ENCODE measurements at regions not wholly inside any gene's neighbourhood (a gene's known extent, or its start where the extent isn't known, plus 50 kb on each side); places are given as distances from the start of the nearest gene placed in this dataset.
"Not testable (repeated sequence)": the region's sequence is repeated elsewhere in the genome, so short reads cannot be mapped to it uniquely, and the experiment has no call there.

DNA sequence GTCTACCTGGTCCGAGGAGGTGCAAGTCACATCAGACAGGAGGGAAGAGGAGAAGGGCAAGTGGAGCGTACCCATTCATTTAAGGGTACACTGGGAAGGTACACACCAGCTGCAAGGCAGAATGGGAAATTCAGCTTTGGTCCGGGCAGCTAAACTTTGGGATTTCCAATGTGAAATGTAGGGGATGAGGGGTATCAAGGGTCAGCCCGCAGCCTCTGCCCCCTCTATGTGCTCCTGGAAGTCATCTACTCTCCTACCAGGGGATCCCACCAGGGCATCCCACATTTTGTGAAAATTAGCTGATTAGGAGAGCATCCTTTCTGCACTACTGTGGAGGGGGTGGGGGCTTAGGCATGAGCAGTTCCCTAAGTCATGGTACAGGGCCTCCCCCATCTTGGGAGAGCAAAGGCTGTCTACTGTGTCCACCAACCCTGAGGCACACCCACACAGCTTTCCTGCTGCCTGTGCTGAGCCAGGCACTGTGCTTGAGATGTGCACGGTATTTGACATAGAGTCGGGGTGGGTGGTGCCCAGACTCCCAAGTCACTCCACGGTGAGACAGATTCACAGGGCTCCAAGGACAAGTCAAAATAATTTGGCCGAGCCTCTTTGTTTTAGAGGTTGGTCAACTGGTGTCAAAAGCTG is 189.1 kb upstream of the SULF2 start:
- TF ChIP-seq CTCF (IDR thresholded peaks at IDR 0.05), result no peak
- TF ChIP-seq POLR2A (IDR thresholded peaks at IDR 0.05), result no peak
- no peaks in the 10 kb centered on the region for H3K27me3 ChIP-seq
- WGBS, 2 donors, result 83 to 100% methylated on average over 2 to 6 of the region's 8 CpGs
- DNase-seq, result no peak
- H3K4me3 ChIP-seq, result no peak overlapping the region
- intact Hi-C loops (cut with DNase I), result no loop called here
- no peaks in the 10 kb centered on the region for H3K36me3 ChIP-seq
- H3K27ac ChIP-seq, result peak overlapping the region in 3 of 4 donors; percentile 38 to 58 (median 52)
- peaks cover 10 to 42% (median 15%) of the 10 kb centered on the region in 3 donors for H3K4me1 ChIP-seq
- no peaks in the 10 kb centered on the region for H3K9me3 ChIP-seq

DNA sequence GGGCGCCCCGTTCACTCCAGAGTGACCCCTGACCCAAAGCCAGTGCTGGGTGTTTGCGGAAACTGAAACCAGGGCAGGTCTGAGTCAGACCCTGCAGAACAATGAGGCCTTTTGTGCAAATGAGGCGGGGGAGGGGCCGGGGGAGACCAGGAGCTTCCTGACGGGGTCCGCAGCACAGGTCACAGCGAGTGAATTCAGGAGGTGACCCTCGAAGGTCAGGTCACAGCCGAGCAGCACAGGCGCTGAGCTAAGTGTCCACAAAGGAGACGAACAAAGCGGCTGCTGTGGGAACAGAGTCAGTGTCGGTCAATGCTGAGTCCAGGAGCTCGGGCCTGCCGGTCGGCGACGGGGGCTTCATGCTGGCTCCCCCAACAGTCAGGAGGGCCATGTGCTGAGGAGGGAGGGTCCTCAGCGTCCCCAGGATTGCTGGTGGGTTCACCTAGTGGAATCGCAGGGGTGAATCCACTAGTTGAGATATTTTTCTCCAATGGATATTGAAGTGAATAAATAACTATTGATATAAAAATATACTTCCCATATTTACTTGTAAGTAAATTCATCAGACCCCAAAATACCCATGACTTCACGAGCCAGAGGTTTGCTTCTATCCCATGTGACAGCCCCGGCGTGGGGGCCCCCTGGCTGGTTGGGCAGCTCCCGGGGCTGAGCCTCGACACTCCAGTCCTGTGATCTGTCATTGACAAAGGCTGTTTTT is 188.4 kb upstream of the SULF2 start:
- Histone ChIP-seq H3K36me3 (no peaks in the 10 kb centered on the region), H3K4me3 (no peak overlapping the region), H3K4me1 (peaks cover 10 to 35% (median 15%) of the 10 kb centered on the region in 3 donors), H3K27ac (peak overlapping the region in 3 of 4 donors; percentile 38 to 58 (median 52)), H3K27me3 (no peaks in the 10 kb centered on the region), H3K9me3 (no peaks in the 10 kb centered on the region)
- intact Hi-C loops (cut with DNase I), result no loop called here
- WGBS, 2 donors, result 76 to 83% methylated on average over 10 to 17 of the region's 26 CpGs
- TF ChIP-seq POLR2A (IDR thresholded peaks at IDR 0.05) (no peak), CTCF (IDR thresholded peaks at IDR 0.05) (no peak)
- no peak for DNase-seq

DNA sequence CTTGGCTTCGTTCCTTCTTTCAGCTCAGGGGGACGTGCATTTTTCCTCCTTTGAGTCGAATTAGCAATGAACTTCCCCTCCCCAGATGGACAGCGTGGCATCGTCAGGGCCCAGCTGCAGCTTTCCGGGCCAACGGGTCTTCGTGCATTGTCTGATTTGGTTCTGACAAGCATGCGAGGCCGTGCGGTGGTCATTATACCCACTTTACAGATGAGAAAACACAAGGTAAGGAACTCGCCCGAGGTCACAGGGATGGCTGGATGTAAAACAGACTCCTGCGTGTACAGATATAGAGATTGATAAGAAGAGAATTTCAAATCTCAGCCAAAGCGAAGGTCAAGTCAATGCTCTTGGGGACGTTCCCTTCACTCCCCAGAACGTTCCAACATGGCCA is 187.6 kb upstream of the SULF2 start:
- WGBS, 2 donors, result 72 to 81% methylated on average over 5 to 17 of the region's 17 CpGs
- no peaks in the 10 kb centered on the region for H3K9me3 ChIP-seq
- peak overlapping the region in 3 of 4 donors; percentile 24 to 66 (median 53) for H3K27ac ChIP-seq
- H3K4me1 ChIP-seq, result peaks cover 10 to 31% (median 15%) of the 10 kb centered on the region in 3 donors
- TF ChIP-seq POLR2A (IDR thresholded peaks at IDR 0.05) (no peak), CTCF (IDR thresholded peaks at IDR 0.05) (no peak)
- H3K27me3 ChIP-seq, result no peaks in the 10 kb centered on the region
- DNase-seq, result no peak
- H3K4me3 ChIP-seq, result no peak overlapping the region
- no peaks in the 10 kb centered on the region for H3K36me3 ChIP-seq
- intact Hi-C loops (cut with DNase I), result no loop called here

DNA sequence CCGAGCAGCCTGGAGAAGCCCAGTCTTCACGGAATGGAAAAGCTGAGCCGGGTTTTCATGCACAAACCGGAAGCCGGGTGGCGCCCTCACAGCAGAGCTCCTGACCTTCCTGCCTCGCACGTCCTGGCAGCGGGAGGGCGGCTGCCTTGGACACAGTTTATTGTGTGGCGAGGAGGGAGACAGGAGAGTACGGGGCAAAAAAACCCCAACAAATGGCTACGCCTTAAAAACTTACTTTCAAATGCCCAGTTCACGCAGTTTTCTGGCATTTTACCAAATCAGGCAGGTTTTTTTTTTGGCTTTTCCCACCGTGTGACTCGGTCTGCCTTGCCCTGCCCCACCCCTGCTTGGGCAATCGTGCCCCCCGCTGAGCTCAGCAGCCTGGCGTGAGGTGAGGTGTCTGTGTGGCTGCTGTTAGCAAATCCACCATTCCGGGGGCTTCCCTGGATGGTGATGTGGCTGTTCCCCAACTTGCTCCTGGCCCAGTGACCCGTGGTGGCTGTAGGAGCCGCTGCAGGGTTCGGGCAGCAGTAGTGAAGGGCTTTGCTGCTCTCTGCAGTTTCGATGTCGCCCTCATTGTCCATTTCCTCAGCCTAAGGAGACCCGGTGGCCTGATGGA is 187.1 kb upstream of the SULF2 start:
- peak in 5 of 6 experiments; percentile 37 to 54 (median 48) for TF ChIP-seq CTCF (IDR thresholded peaks at IDR 0.05)
- H3K27me3 ChIP-seq; H3K9me3 ChIP-seq; DNase-seq; H3K36me3 ChIP-seq; intact Hi-C loops (cut with DNase I): not testable (repeated sequence)
- Histone ChIP-seq H3K4me3 (peak overlapping the region in 2 of 4 donors; percentile 27 to 43), H3K27ac (peak overlapping the region; percentile 24 to 66 (median 44)), H3K4me1 (peaks cover 6 to 26% (median 13%) of the 10 kb centered on the region in 3 donors)
- WGBS, 2 donors, result 28% methylated on average over 18 to 26 of the region's 26 CpGs

Measured in esophagus squamous epithelium (tissue), 5 donors.